ENCODE measurements at regions not wholly inside any gene's neighbourhood (a gene's known extent, or its start where the extent isn't known, plus 50 kb on each side); places are given as distances from the start of the nearest gene placed in this dataset.

- DNase-seq: no peak
Measured at GRCh38 chr5:96243862-96244261, 189.2 kb downstream of the PCSK1 start.

GRCh38 chr5:96243203-96243602 lies 189.8 kb downstream of the PCSK1 start:
- DNase-seq: no peak

GRCh38 chr5:96242571-96242970 lies 190.5 kb downstream of the PCSK1 start:
- DNase-seq: no peak

- DNase-seq: no peak
Measured at GRCh38 chr5:96236831-96237230, 196.2 kb downstream of the PCSK1 start.

- DNase-seq: no peak
Measured at GRCh38 chr5:96236051-96236450, 197.0 kb downstream of the PCSK1 start.

GRCh38 chr5:96235008-96235910 lies 197.8 kb downstream of the PCSK1 start:
- no peak for DNase-seq

GRCh38 chr5:96232602-96233001 lies 200.4 kb downstream of the PCSK1 start:
- DNase-seq: no peak

- DNase-seq: no peak
Measured at GRCh38 chr5:96229188-96229587, 203.9 kb downstream of the PCSK1 start.

- no peak for DNase-seq
Measured at GRCh38 chr5:96228408-96228807, 204.6 kb downstream of the PCSK1 start.

- no peak for DNase-seq
Measured at GRCh38 chr5:96227957-96228356, 205.1 kb downstream of the PCSK1 start.

GRCh38 chr5:96226941-96227552 lies 206.0 kb downstream of the PCSK1 start:
- no peak for DNase-seq

GRCh38 chr5:96222129-96222528 lies 210.9 kb downstream of the PCSK1 start:
- DNase-seq: no peak

GRCh38 chr5:96220610-96221390 lies 212.2 kb downstream of the PCSK1 start:
- DNase-seq: no peak

GRCh38 chr5:96219580-96220281 lies 213.3 kb downstream of the PCSK1 start:
- no peak for DNase-seq

GRCh38 chr5:96218653-96219052 lies 214.4 kb downstream of the PCSK1 start:
- DNase-seq: no peak

- DNase-seq: no peak
Measured at GRCh38 chr5:96214442-96215197, 218.4 kb downstream of the PCSK1 start.

GRCh38 chr5:96209829-96210228 lies 223.2 kb downstream of the PCSK1 start:
- DNase-seq: no peak

- DNase-seq: no peak
Measured at GRCh38 chr5:96207420-96207819, 225.6 kb downstream of the PCSK1 start.

GRCh38 chr5:96203761-96204160 lies 229.3 kb downstream of the PCSK1 start:
- DNase-seq: no peak

- no peak for DNase-seq
Measured at GRCh38 chr5:96201503-96201902, 231.5 kb downstream of the PCSK1 start.

- no peak for DNase-seq
Measured at GRCh38 chr5:96200641-96201040, 232.4 kb downstream of the PCSK1 start.

GRCh38 chr5:96199713-96200183 lies 233.3 kb downstream of the PCSK1 start:
- DNase-seq: no peak
